HG03432 (cell line): ENCODE measurements at regions not wholly inside any gene's neighbourhood (a gene's known extent, or its start where the extent isn't known, plus 50 kb on each side); places are given as distances from the start of the nearest gene placed in this dataset.
"Not testable (repeated sequence)": the region's sequence is repeated elsewhere in the genome, so short reads cannot be mapped to it uniquely, and the experiment has no call there.

Experiments
- ATAC-seq: cut with Tn5 transposase; IDR thresholded peaks from one replicate; pipeline ENCODE4 v1.9.1; 2021; ENCODE audit warnings: mild to moderate bottlenecking, moderate library complexity; ENCODE audit not compliant: unreplicated experiment

DNA sequence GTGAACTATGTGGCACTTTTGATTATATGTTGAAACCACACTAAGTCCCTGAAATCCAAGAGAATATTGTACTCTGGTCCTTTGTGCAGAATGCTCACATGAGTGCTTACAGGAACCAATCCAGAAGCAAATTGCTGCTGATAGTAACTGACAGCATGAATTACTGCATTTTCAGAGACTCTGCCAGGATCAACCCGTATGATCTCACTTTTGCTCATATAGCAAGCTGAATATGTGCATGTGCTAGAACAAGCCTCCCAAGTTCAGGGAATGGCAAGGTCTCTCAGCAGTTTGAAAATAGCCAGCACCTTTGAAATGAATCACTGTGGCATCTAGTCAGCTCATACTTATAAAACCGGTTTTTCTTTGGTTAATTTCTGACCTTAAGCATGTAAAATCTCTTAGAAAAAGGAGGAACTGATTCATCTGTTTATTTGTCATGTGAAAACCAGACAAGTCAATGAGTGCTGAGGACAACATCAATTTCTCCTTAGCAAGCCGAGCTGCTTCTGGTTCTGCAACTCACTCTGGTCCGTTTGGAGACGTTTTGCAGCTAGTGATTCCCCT lies 215.7 kb upstream of the ELL2 start:
- ATAC-seq, result peak; percentile 81

DNA sequence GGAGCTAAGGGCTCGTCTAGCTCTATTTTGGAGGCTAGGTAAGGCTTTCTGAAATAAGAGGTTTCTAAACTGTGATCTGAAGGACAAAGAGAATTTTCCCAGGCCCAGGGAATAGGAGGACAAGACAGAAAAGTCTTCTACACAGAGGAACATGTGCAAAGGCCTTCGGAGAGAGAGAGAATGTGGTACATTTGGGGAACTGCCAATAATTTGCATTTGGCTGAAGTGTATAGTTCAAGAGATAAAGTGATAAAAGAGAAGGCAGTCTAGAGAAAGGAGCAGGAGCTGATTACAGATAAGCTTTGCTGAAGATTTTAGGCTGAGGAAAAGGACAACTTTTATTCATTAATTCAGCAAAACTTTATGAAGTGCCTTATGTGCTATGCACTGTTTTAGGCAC lies 214.4 kb upstream of the ELL2 start:
- no peak for ATAC-seq

DNA sequence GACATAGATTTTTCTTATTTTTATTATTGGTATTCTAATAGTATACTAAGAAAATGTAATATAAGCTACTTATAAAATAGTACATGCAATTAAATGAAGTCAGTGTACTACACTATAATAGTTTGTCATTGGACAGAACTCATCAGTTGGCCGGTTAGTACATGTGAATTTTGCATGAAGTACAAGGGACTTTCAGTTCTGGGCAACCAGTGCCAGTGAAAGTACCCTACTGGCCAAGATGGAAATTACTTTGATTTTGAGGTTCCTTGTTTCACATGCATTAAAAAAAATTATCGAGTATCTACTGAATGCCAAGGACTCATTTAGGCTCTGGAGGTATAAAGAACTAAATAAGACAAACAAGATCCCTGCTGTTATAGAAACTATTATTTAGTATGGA lies 213.4 kb upstream of the ELL2 start:
- ATAC-seq, result no peak

DNA sequence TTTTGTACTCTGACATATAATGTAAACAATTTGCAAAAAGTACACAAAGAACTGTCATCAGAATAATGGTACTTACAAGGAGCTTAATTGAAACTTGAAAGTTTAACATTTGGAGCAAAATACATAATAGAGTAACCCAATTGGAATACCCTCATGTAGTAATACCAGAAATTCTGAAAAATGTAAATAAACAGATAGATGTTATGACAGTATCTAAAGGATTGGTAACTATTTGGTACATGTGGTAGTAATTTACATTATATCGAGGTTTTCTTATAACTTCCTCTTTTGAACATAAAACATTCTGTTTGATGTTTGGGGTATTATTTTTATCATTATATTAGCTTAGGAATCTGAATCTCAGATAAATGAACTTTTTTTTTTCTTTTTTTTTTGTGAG lies 211.7 kb upstream of the ELL2 start:
- no peak for ATAC-seq

DNA sequence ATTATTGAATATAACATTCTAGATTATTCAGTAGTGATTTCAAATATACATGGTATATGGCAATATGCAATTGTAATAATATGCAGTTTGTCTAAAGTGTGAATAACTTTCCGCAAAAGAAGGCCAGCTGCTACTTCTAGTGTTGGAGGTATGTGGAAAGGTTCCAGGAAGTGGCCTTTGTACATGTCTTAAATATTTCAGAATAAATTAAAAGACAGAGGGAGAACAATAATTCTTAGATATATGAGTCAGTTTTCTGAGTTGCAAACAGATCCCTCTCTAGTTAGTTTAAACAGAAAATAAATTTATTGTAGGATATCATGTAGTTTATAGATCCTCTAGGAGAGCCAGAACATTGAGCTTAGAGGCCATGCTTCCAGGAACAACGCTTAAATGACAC lies 210.8 kb upstream of the ELL2 start:
- no peak for ATAC-seq

DNA sequence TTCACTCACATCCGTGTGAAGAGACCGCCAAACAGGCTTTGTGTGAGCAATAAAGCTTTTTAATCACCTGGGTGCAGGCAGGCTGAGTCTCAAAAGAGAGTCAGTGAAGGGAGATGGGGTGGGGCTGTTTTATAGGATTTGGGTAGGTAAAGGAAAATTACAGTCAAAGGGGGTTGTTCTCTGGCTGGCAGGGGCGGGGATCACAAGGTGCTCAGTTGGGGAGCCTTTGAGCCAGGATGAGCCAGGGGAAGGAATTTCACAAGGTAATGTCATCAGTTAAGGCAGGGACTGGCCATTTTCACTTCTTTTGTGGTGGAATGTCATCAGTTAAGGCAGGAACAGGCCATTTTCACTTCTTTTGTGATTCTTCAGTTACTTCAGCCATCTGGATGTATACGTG lies 210.3 kb upstream of the ELL2 start:
- ATAC-seq, result not testable (repeated sequence)

DNA sequence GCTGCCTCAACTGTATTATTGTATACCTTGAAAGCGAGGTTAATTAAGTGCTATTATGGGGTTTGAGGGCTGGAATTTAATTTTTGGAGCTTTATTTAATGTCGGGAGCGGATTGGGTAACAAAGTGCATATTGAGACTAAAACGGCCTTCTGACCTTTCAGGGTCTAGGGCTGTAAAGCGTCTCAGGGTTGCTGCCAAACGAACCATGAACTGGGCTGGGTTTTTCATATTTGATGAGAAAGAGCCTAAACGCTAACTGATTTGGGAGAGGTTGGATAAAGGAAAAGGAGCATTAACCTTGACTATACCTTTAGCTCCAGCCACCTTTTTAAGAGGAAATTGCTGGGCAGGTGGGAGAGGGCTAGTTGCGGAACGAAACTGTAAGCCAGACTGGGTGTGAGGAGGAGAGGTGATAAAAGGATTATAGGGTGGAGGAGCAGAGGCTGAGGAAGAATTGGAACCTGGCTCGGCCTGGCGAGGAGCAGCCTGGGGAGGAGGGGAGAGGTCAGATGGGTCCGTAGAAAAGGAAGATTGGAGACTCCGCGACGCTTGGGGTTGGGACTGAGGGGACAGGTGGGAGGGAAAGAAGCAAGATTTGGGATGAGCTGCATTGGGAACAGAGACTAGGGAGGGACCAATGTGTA lies 209.0 kb upstream of the ELL2 start:
- ATAC-seq, result not testable (repeated sequence)

DNA sequence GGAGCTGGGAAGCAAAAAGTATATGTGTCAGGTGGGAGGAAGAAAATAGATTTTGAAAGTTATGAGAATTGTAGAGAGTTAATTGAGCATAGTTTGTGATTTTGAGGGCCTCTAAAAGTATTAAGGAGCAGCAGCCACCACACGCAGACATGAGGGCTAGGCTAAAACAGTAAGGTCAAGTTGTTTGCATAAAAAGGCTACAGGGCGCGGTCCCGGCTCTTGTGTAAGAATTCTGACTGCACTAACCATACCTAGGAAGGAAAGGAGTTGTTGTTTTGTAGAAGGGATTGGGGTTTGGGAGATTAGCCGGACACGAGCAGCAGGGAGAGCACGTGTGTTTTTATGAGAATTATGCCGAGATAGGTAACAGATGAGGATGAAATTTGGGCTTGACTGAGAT lies 207.2 kb upstream of the ELL2 start:
- ATAC-seq, result not testable (repeated sequence)

DNA sequence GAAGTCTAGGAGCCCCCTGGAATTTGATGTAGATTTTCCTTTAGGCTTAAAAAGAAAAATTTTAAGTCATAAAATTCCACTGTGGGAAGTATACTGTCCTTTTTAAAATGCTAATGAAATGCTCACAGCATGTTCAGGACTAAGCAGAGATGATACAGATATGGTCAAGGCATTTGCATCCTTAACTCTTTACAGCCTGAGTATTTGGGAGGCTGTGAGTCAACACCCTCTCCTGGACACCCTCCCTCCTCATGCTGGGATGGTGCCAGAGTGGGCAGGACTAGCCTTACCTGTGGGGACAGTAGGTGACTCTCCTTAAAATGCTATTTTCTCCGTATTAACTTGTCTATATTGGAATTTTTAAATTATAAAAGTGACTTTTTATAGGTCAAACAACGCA lies 197.4 kb upstream of the ELL2 start:
- ATAC-seq, result no peak

DNA sequence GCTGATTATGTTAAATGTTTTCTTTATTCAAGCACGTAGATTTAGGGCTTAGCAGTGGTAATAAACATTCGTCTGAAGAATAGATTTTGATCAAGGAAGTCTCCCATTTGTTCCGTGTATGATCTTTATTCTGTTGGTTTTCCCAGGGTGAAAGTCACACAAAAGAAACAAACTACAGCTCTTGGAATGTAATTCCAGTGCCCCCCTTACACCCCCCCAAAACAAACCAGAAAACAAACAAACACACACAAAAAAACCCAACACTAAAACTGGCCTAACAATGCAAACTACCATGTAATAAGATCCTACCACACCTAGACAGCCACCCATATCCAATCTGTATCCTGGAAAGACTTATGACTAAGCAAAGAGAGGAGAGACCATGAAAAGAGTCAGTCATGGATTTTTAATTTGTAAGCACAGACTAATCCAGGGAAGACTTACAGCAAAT lies 196.2 kb upstream of the ELL2 start:
- no peak for ATAC-seq

DNA sequence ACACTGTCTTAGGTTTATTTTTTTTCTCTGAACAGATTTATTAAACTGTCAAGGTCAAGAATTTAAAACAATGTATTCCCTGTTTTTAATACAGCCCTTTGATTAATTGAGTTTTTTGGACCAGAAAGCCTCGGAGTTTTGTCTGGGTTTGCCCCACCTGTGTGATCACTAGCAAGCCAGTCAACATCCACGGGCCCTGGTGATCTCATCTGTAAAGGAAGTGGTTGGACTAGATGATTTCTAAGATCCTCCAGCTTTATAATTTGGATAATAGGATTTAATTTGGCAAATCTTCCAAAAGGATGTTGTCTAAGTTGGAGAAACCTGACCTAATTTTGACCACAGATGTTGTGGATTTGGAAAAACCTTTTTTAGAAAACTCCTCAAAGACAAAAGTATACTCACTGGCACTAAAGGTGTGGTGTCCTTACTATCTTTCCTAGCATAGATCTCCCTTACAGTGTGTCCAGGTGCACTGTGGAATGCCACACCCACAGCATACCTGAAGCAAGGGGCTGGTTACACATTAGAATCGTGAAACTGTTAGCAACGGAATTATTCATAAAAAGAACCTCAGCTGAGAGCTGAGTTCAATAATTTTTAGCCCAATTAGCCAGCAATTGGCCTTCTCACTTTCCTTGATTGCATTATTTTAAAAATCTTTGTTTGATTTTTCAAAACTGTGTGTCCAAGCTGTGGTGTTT lies 195.6 kb upstream of the ELL2 start:
- no peak for ATAC-seq

DNA sequence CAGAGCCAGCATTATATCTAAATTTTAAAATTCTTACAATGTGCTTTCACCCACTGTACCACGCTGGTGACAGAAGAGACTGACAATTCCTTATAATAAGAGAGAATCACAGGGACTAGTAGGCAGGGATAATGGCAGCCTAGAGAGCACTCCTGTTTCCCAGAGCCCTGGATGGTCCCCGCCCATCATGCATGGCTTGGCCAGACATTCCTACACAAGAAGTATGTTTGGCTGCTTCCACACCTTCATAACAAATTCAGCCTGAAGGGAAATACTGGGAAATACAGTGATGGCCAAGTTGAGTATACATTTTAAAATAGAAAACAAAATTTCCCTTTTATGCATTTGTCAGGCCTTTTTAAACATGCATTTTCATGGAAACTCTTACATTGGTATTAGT lies 193.5 kb upstream of the ELL2 start:
- ATAC-seq, result no peak

DNA sequence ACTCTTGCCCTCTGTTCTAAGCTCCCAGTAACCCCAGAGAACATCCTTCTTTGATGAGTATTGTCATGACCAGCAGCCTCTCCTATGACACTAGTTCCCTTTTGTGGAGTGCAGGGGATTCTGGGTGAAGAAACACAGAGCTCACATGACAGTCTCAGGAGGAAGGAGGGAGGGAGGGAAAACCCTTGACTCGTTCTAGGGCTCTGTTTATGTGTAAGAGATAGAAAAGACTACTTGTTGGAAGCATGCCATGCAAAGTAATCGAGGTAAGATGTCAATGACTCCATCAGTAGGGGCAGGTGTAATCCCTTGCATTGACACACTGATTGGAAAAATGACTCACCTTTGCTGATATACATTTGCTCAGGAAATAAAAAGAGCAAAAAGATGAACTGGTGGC lies 190.2 kb upstream of the ELL2 start:
- ATAC-seq, result peak; percentile 54

DNA sequence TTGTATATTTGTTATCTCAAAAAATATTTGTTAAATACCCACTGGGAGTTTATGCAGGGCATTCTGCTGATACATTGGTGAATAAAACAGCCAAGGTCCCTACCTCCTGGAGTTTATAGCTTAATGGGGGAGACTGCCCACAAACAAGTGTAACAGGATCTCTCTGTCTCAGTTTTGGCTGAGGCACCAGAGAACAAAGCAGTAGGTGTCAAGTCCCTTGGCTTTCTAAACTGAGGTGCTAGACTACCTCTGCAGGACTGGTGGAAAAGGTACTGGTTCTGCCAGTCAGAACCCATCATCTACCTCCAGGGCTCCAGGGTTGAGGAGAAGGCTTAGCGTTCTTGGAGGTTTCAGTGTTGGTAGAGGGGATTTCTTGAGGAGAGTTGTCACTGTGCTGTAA lies 188.4 kb upstream of the ELL2 start:
- no peak for ATAC-seq

DNA sequence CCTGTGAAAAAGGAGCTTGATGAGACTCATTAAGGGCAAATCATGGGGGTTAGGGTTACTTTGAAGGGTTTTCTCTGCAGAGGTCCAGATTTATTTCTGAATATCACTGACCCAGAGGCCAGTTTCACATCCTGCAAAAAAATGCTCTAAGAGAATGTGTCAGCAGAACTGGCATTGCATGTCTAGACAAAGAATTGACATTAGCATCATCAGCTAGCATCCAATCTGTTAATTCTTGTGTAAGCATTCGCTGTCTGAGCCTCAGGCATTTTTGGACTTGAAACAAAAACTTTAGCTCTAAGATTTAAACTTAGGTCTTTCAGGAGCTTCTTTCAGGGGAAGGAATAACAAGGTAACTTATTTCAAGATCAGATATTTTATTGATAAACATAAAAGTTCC lies 187.9 kb upstream of the ELL2 start:
- no peak for ATAC-seq

DNA sequence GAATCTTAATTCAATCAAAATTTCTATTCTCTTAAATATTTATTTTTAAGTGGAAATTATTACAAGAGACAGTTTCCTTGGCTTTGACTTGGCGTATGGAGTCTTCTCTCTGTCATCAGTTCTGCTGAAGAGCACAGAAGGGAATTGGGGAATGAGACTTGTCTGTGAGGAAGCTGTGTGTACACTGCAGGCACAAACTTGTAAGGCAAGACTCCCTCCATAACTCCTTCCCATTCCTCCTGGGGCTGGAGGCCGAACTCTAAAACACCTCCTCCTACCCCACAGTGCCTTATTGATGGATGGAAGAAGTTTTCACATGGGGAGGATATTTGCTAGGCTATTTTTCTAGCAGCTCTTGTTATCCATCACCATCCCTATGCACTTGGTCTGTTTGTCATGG lies 187.4 kb upstream of the ELL2 start:
- no peak for ATAC-seq

DNA sequence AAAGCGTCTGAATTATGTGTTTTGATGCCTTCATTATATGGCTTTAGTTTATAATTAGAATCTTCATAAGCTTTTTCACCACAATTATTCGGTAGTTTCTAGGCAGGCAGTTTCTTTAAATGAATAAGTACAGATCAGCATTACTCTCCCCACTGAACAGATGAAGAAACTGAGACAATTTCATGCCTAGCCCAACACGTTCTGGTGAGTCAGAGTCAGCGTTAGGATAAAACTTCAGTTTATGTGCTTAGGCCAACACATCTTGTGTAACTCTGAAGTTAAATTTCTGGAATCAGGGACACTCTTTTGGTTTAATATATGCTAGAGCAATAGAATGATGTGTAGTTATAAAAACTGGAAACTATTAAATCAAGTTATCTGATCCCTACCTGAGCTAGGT lies 186.7 kb upstream of the ELL2 start:
- no peak for ATAC-seq

DNA sequence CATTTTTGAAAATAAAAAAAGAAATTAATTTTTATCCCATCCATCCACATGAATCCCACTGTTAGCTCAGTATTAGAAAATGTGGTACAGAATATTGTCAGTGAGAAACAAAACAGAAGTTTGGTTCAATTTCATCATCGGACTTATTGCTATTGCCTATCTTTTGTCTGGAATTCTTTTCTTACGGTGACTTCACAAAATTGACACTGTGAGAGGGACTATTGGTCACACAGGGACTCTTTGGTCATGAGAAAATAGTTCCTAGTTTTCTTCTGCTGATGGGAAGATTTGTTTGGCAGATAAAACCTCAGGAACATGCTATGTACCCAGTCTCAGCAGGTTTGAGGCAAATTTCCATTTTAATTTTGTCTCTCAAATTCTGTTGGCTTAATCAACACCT lies 186.2 kb upstream of the ELL2 start:
- ATAC-seq, result no peak

DNA sequence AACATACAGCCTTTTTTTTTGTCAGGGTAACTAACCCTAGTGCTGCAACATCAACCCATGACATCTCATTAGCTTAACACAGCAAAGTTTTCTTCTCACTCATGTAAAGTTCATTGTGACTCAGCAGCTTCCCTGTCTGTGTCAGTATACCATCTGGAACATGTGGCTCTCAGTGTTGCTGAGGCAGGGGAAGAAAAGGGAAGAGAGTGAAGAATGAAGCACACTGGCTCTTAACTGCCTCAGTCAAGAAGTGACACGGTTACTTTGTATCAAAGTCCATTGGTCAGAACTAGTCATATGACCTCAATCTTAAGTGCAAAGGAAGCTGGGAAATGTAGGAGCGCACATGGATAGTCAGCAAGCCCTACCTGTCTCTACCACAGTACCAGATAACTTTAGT lies 185.0 kb upstream of the ELL2 start:
- ATAC-seq, result peak; percentile 82

DNA sequence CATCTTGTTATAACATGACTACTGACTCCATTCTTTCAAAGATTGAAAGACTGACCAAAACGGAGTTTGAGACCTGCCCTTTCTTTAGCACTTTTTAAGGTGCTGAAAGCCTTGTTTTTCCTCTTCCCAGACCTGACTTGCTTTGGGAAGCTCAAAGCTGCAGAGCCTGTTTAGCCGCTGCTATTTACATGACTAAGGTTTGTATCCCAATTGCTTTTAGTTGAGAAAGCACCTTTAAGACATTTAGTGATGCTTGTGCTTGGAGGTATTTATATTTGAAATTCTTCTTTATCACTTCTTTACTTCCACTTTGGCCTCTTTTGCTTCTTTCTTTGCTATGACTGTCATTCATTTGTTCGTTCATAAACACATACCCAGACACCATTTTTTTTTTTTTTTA lies 182.6 kb upstream of the ELL2 start:
- ATAC-seq, result no peak

DNA sequence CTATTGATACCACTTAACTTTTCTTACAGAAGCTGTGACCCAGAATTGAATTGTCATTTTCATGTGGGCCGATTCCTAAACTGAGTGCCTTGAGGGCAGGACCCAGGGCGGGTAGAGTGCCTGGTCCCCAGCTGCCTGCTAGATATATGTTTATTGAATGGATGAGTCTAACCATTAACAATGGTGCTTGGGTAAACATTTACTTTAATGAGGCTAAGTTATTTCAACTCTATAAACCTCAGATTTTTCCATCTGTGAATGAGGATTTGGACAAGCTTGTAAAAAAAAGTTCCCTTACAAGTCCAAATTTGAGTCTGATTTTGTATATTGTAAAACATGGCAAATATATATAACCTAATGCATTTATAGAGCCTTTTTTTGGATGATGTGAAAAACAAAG lies 181.8 kb upstream of the ELL2 start:
- no peak for ATAC-seq

DNA sequence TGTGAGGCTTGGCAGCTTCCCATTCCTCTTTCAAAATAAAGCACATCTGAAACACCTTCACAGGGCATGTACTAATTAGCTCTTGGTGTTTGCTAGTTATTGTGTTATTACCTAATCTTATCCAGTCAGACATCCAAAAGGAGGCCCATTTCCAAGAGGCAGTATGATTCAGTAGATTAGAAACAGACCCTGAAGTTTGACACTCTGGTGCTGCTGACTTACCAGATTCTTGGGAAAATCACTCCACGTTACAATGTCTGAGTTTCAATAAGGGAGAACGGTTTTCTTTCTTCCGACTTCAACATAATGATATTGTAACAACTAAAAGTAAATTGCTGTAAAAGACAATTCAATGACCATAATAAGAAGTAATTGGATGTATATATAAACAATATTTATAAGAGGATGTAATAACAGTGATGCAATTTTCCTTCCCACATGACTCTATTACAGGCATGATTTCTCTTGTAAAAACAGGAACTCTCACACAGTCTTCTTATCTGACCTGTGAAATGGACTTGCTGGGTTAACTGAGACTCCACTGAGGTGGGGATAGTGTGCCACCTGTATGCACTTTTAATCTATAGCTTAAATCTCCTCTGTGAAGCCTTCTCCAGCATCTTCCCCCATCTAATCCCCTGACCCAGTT lies 181.3 kb upstream of the ELL2 start:
- ATAC-seq, result no peak
